ENCODE measurements at regions not wholly inside any gene's neighbourhood (a gene's known extent, or its start where the extent isn't known, plus 50 kb on each side); places are given as distances from the start of the nearest gene placed in this dataset.

DNA sequence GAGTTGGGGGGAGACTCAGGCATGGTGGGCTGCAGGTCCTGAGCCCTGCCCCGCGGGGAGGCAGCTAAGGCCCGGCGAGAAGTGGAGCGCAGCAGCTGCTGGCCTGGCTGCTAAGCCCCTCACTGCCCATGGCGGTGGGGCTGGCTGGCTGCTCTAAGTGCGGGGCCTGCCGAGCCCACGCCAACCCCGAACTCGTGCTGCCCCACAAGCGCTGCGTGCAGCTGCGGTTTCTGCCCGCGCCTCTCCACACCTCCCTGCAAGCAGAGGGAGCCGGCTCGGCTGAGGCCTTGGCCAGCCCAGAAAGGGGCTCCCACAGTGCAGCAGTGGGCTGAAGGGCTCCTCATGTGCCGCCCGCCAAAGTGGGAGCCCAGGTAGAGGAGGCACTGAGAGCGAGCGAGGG, 1355.1 kb upstream of the WWC1 start:
- Histone ChIP-seq H3K79me2 (ENCODE audit: insufficient read depth, low read length) (no peaks in the 10 kb centered on the region), H3K27me3 (ENCODE audit: low read length) (no peaks in the 10 kb centered on the region), H3K9me3 (ENCODE audit: insufficient read depth, low read length) (no peaks in the 10 kb centered on the region), H3K4me3 (ENCODE audit: insufficient read depth, low read length, poor library complexity, severe bottlenecking) (no peak overlapping the region), H4K20me1 (ENCODE audit: low read depth, low read length) (no peaks in the 10 kb centered on the region), H3F3A (ENCODE audit: insufficient read depth) (no peaks in the 10 kb centered on the region), H3K9ac (ENCODE audit: low read length) (no peak overlapping the region), H3K36me3 (ENCODE audit: low read length) (no peaks in the 10 kb centered on the region), H3K4me2 (ENCODE audit: low read depth, low read length, poor library complexity, severe bottlenecking) (no peak overlapping the region), H3K27ac (ENCODE audit: low read depth, low read length) (no peak overlapping the region), H2AFZ (ENCODE audit: low read depth, low read length, severe bottlenecking) (no peak overlapping the region), H3K9me2 (replicated peaks; ENCODE audit: insufficient read depth, low read length) (no peaks in the 10 kb centered on the region)
- TF ChIP-seq EZH2phosphoT487 (conservative IDR thresholded peaks at IDR 0.05; ENCODE audit: low read length) (no peak), CTCF (IDR thresholded peaks at IDR 0.05; ENCODE audit: insufficient read depth, low read length, poor library complexity, severe bottlenecking) (no peak)

GRCh38 chr5:166938071-166938470, 1353.4 kb upstream of the WWC1 start:
- Histone ChIP-seq H3F3A (ENCODE audit: insufficient read depth) (no peaks in the 10 kb centered on the region), H2AFZ (ENCODE audit: low read depth, low read length, severe bottlenecking) (no peak overlapping the region), H3K9ac (ENCODE audit: low read length) (no peak overlapping the region), H3K36me3 (ENCODE audit: low read length) (no peaks in the 10 kb centered on the region), H3K9me3 (ENCODE audit: insufficient read depth, low read length) (no peaks in the 10 kb centered on the region), H3K79me2 (ENCODE audit: insufficient read depth, low read length) (no peaks in the 10 kb centered on the region), H4K20me1 (ENCODE audit: low read depth, low read length) (no peaks in the 10 kb centered on the region), H3K4me3 (ENCODE audit: insufficient read depth, low read length, poor library complexity, severe bottlenecking) (no peak overlapping the region), H3K27ac (ENCODE audit: low read depth, low read length) (no peak overlapping the region), H3K9me2 (replicated peaks; ENCODE audit: insufficient read depth, low read length) (no peaks in the 10 kb centered on the region), H3K4me2 (ENCODE audit: low read depth, low read length, poor library complexity, severe bottlenecking) (no peak overlapping the region), H3K27me3 (ENCODE audit: low read length) (no peaks in the 10 kb centered on the region)
- TF ChIP-seq EZH2phosphoT487 (conservative IDR thresholded peaks at IDR 0.05; ENCODE audit: low read length) (no peak), CTCF (IDR thresholded peaks at IDR 0.05; ENCODE audit: insufficient read depth, low read length, poor library complexity, severe bottlenecking) (no peak)

GRCh38 chr5:166942948-166943347, 1348.5 kb upstream of the WWC1 start:
- no peaks in the 10 kb centered on the region for H3K36me3 ChIP-seq (ENCODE audit: low read length)
- H3K27me3 ChIP-seq (ENCODE audit: low read length) = no peaks in the 10 kb centered on the region
- H3K9me2 ChIP-seq (replicated peaks; ENCODE audit: insufficient read depth, low read length) = no peaks in the 10 kb centered on the region
- H3K9me3 ChIP-seq (ENCODE audit: insufficient read depth, low read length) = no peaks in the 10 kb centered on the region
- no peaks in the 10 kb centered on the region for H3K79me2 ChIP-seq (ENCODE audit: insufficient read depth, low read length)
- no peak overlapping the region for H3K4me2 ChIP-seq (ENCODE audit: low read depth, low read length, poor library complexity, severe bottlenecking)
- TF ChIP-seq CTCF (IDR thresholded peaks at IDR 0.05; ENCODE audit: insufficient read depth, low read length, poor library complexity, severe bottlenecking) = no peak
- no peak for TF ChIP-seq EZH2phosphoT487 (conservative IDR thresholded peaks at IDR 0.05; ENCODE audit: low read length)
- H3K4me3 ChIP-seq (ENCODE audit: insufficient read depth, low read length, poor library complexity, severe bottlenecking) = no peak overlapping the region
- no peaks in the 10 kb centered on the region for H4K20me1 ChIP-seq (ENCODE audit: low read depth, low read length)
- no peak overlapping the region for H2AFZ ChIP-seq (ENCODE audit: low read depth, low read length, severe bottlenecking)
- H3K9ac ChIP-seq (ENCODE audit: low read length) = no peak overlapping the region
- H3F3A ChIP-seq (ENCODE audit: insufficient read depth) = no peaks in the 10 kb centered on the region
- no peak overlapping the region for H3K27ac ChIP-seq (ENCODE audit: low read depth, low read length)

- Histone ChIP-seq H3K27me3 (ENCODE audit: low read length) (no peaks in the 10 kb centered on the region), H3K9me3 (ENCODE audit: insufficient read depth, low read length) (no peaks in the 10 kb centered on the region), H3K9ac (ENCODE audit: low read length) (no peak overlapping the region), H3F3A (ENCODE audit: insufficient read depth) (no peaks in the 10 kb centered on the region), H2AFZ (ENCODE audit: low read depth, low read length, severe bottlenecking) (no peak overlapping the region), H3K79me2 (ENCODE audit: insufficient read depth, low read length) (no peaks in the 10 kb centered on the region), H3K27ac (ENCODE audit: low read depth, low read length) (no peak overlapping the region), H3K4me2 (ENCODE audit: low read depth, low read length, poor library complexity, severe bottlenecking) (no peak overlapping the region), H3K4me3 (ENCODE audit: insufficient read depth, low read length, poor library complexity, severe bottlenecking) (no peak overlapping the region), H3K9me2 (replicated peaks; ENCODE audit: insufficient read depth, low read length) (no peaks in the 10 kb centered on the region), H3K36me3 (ENCODE audit: low read length) (no peaks in the 10 kb centered on the region), H4K20me1 (ENCODE audit: low read depth, low read length) (no peaks in the 10 kb centered on the region)
- no peak for TF ChIP-seq EZH2phosphoT487 (conservative IDR thresholded peaks at IDR 0.05; ENCODE audit: low read length)
- TF ChIP-seq CTCF (IDR thresholded peaks at IDR 0.05; ENCODE audit: insufficient read depth, low read length, poor library complexity, severe bottlenecking) = no peak
These were observed 1344.4 kb upstream of the WWC1 start for GRCh38 chr5:166947045-166947444.

Measured in SU-DHL-6 (cell line).